G401.6 (cell line): ENCODE measurements at regions not wholly inside any gene's neighbourhood (a gene's known extent, or its start where the extent isn't known, plus 50 kb on each side); places are given as distances from the start of the nearest gene placed in this dataset.
"Not testable (repeated sequence)": the region's sequence is repeated elsewhere in the genome, so short reads cannot be mapped to it uniquely, and the experiment has no call there.

Experiments
- FAIRE-seq: peaks from 2 replicates; lab custom pipeline; 2012; peaks lifted over from hg19 to GRCh38; lab: Jason Lieb, UNC

DNA sequence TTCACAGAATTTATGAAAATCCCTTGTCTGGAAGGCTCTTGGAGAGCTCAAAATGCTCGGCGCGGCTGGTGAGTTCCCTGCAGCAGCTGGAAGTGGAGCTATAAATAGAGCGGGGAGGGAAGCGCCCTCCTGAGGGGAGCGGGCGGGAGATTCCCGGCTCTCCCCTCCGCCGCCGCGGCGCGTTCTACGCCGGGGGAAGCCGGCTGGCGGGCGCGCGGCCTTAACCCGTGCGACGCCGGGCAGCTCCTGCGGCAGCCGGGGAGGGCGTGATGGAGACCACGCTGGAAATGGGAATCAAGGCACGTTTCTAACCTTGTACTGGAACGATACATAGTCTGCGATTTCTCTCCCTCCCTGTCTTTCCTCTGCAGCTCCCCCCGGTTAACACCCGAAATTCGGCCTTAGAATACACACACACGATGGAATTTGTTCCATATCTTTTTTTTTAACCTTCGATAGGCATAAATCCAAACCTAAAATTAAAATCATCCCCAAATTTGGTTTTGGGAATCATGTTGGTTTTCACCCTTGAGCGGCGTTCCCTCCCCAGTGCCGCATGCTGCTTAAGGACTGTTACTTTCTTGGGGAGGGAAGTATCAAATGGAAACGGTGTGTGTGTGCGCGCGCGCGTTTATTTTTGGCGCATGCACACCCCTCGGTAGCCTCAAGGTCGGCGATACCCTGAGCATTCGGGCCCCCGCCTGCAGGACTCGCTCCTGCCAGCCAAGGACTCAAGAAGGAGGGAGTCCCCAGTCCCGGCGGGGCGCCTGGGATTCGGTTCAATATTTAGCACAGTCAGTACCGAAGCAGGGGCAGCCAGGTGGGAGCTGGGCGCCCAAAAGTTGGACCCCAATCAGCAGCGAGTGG, 306.3 kb upstream of the KCNN2 start:
- no peak for FAIRE-seq

DNA sequence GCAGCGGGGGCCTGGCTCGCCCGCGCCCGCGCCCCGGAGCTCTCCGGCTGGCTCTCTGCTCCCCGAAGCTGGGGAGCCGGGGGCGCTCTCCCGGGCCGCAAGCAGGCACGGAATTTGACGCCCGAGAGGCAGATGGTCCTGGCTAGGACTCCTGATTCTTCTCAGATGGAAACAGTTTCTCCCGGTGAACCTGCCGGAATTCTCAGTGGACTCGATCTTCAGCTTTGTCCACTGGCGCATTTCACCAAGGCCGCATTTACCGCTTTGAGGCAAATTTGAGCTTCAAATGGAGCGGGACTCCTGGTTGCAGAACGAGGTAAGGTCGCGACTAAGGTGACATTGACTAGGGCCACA, 305.7 kb upstream of the KCNN2 start:
- FAIRE-seq = no peak

DNA sequence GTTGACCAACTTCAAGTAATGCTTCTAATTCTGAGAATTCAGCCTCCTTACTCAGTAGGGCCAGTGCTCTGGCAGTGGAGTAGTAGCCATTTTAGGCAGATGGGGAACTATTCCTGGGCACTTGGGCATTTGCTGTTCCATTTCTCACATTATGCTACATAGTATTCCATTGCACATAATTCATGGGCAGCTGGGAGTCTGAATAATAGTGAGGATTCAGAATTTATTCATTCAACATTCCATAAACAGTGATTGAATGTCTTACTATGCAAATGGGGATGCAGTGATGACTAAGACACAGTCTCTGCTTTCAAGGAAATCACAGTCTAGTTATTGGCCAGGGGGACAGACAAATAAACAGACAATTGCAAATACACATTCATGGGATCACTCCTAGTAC, 301.0 kb upstream of the KCNN2 start:
- FAIRE-seq = no peak

DNA sequence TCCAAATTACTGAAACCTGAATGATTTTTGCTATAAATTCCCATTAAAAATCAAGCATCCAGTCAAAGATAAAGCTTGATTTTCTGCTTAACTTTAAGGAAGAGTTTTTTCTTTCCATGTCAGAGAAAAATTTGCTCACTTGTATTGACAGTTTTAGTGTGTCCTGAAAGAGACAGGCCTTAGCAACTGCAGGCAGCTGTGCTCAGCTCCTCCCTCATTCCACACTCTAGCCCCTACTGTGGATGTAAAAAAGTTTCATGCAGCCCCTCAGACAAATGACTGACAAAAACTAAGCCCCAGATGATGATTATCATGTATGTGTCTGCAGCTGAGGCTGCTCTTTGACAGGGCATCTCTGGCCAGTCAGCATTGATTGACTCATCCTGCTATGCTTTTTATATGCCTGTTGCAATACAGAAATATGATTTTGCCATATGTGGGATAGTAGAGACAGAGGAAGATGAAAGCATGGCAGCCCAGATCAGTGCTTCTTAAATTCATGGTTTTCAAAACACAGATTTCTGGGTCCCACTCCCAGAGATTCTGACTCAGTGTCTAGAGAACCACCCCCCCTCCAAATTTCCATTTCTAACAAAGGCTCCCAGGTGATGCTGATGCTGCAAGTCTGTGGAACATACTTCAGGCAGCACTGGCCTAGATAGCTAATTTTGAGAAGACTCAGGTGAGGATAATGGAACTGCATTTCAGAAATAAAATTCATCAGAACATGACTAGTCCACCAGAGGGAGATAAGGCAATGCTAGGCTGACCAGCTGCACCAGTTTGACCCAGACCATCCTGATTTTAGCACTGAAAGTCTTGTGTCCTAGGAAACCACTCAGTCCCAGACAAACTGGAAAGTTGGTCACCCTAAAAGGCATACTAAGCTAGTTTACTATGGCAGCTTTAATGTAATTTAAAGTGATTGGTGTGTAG, 298.7 kb upstream of the KCNN2 start:
- FAIRE-seq = no peak

DNA sequence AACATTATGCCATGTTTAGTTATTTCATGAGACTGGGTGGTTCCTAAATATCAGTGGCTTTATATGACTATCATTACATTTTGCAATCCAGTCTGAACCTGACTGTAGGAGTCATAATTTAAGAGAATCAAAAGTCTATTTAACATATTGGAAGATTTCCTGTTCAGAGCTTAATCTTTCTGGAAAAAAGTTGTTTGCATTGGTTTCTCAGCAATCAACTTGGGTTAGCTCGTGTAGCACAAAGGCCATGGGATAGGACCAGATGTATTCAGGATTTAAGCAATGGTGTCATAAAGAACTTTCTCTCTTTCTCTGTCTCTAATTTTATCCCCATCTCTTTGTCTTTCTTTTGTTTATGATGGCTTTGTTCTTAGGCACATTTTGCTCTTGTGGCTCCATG, 296.0 kb upstream of the KCNN2 start:
- FAIRE-seq = no peak

DNA sequence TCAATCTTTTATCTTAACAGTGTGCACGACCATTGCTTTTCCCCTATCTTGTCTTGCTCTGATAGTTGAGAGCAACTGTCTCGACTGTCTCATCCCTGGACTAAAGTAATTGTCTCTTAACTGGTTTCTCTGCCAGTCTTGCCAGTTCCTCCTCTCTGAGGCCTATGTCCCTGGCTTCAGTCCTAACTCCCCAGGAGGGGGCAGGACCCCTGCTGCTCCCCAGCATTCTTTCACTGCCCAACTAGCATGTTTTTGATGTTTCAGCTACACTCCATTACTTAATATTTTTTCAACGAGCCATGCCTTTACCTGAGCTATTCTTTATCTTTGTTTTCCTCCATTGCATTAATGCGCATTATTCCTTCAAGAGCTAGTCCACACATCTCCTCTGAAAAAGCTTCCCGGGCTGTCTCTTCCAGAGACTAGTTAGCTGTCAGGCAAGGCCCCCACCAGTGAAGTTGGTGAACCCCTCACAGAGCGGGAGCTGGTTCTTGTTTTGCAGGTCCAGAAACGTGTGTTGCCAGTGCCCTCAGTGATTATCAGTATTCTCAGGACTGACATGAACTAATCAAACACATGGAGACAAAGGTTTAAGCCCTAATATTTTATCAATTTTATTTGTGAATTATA, 291.7 kb upstream of the KCNN2 start:
- no peak for FAIRE-seq

DNA sequence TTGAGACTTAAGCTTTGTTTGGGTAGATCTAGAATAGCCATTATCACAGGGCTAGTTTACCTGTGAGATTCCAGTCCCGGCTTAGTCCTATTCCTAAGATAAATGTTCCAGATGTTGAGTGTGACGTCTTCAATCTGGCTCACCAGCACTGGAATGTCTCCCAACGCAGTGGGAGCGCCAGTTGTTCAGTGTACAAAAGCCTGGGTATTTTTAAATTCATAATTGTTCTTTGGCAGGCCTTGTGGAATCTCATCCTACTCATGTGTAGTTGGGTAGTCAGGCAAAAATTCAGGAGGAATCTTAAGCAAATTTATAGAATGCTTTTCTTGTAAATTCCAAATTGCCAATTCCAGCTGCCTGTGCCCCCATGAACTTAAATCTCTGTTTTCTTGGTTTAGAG, 272.6 kb upstream of the KCNN2 start:
- no peak for FAIRE-seq

DNA sequence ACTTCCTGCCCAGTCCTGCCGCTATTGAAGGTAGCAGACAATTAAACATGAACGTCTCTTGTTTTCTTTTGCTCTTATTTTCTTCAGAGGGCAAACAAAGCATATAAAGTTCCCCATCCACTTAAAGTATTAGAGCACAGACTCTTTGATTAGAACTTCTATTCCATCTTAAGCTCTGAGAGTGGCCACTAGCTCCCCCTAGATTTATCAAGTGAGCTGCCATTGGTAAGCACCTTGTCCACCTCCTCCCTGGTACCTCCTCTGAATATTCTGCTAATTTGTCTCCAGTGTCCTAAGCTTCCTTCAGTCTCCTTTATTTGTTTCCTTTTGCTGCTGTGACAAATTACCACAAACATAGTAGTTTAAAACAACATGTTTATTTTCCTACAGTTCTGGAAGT, 264.3 kb upstream of the KCNN2 start:
- no peak for FAIRE-seq

DNA sequence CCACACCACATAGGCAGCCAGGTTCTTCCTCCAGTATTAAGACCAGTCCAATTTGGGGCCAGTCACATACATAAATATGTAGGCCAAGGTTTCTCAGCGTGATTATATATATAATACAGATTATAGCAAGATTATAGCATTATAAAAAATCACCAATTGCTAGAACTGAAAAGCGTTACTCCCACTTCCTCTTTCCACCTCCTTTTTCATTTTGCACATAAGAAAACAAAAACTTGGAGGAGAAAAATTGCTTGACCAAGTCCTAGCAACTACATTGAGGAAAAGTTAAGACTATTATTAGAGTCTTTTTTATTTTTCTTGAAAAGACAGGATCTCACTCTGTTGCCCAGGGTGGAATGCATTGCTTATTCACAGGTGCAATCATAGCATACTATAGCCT, 262.7 kb upstream of the KCNN2 start:
- no peak for FAIRE-seq

DNA sequence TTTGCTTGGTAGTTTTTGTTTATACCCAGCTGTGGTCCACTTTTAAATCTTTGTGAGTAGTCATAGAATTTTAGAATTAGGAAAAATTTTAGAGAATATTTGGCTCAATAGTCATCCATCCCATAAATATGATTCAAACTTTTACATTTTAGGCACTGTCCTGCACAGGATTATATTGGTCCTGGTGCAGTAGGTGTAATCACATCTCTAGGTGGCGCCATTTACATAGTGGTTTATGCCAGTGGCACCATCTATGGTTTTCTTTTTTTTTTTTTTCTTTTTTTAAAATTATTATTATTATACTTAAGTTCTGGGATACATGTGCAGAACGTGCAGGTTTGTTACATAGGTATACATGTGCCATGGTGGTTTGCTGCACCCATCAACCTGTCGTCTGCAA, 260.7 kb upstream of the KCNN2 start:
- FAIRE-seq = peak; percentile 48

DNA sequence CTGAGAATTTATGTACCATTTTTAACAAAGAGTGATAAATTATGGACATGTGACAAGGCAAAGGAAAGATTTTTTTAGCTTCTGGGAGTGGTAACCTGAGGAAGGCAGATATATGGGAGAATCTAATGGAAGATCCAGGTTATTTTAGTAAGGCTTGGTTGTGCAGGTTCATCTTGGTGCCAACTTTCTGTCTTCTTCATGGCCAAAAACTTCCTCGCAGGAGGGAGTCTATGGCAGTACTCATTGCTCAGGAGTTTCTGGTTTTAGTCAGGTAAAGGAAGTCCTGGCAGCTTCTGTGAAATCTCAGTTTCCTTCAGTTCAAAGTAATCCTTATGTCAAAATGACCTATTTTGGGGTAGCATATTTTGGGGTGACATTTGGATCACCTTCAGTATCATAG, 248.3 kb upstream of the KCNN2 start:
- FAIRE-seq = no peak

DNA sequence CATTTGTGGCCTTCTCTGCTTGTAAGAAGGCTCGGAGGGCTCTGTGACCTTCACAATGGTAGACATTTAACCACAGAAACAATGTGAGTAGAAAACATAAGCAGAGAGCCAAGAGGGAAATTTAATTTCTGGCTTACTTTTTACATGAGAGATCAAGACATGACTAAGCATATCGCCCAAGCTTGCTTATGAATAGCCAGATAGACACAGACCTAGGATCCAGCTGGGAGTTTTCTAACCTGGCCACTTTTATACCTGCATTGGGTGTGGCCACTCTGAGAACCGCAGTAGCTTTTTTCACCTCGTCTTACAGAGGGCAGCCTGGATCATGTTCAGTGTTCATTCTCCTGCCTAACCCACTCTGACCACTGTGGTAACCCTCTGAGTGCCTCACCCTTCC, 244.9 kb upstream of the KCNN2 start:
- FAIRE-seq = no peak

DNA sequence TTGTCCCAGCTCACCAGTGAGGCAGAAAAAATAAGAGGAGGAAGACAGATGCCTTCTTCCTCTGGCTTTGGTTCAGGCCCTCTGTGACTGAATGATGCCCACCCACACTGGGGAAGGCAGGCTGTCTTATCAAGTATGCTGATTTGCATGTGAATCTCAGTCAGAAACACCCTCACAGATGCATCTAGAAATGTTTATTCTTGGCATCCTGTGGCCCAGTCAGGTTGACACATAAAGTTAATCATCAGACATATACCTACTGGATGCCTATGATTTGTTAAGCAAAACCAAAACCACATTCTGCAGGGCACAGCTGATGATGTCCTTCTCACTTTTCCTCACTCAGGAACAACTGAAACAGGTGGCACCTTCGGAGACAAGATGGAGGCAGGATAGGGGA, 243.4 kb upstream of the KCNN2 start:
- FAIRE-seq = no peak

DNA sequence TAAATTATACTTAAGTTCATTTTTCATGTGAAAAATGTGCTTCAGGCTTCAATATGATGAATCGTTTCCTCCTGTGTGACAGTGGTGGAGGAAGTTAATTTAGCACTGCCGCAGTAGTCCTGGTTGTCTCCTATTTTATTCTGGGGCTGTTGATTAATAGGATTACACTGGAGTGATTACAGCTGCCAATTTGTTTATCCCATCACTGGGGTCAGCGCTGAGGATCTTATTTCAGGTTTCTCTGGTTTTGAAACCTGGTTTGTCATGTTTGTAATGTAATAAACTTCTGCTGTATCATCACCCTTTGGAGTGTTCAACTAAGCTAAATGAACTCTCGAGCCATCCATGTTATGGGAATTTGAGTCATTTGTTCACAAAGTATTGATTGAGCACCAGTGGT, 241.7 kb upstream of the KCNN2 start:
- no peak for FAIRE-seq

DNA sequence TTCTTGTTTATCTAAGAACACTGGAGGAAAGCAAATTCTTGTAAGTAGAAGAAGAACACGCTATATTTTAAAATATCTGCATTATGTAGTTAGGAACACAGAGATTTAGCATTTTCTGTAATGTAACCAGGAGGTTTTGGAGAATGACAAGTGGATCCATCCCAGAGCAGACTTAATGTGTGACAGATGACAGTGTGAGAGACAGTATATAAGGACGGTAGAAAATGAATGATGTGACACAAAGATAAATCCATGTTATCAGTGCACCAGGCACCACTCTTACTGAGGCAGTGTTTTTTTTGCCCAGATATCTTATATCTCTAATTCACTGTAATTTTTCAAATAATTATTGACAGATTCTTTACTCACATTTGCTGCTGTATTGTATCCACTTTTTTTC, 239.0 kb upstream of the KCNN2 start:
- FAIRE-seq = no peak

DNA sequence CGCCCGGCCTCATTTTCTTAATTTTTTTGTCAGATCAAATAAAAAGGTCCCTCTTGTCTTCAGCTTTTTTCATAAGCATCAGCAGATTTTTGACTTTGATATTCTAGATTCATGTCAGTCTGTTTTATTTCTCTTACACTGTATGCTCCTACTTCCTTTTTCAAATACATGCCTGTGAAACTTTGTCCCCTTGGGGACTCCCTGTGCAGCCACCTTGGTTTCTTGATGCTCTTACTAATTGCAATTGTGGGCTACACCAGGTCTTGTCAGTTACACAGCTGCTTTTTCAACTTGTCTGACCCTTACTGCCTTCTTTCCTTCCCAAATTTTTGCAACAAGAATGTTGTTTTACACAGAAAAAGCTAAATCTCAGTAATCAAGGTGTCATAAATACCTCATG, 238.2 kb upstream of the KCNN2 start:
- FAIRE-seq = no peak

DNA sequence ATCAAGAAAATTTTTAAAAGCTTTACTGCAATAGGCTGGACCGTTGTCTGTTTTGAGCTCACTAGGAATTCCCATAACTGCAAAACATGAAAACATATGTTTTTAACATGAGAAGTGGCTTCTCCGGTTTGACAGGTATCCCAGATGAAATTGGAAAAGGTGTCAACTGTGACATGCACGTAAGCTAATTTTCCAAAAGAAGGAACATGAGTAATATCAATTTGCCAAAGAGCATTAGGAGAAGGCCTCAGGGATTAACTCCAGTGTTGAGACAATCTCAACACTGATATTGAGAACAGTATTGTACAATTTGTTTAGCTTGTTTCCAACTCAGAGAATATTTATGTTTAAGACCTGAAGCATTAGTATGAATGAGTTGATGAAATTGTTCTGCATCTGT, 215.5 kb upstream of the KCNN2 start:
- no peak for FAIRE-seq

DNA sequence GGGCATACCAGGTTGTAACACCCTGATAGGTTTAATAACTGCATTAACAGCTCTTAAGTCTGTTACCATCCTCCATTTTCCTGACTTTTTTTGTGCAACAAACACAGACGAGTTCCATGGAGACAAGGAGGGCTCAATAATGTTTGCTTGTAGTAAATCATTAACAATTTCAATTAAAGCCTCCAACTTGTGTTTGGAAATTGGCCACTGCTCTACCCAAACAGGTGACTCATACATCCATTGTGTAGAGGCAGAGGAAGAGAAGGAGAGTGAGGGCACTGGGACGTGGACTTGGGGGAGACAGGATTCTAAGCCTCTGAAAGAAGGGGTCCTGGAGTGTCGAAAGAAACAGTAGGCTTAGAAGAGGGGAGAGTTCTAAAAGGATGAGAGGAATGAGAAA, 213.6 kb upstream of the KCNN2 start:
- FAIRE-seq = no peak

DNA sequence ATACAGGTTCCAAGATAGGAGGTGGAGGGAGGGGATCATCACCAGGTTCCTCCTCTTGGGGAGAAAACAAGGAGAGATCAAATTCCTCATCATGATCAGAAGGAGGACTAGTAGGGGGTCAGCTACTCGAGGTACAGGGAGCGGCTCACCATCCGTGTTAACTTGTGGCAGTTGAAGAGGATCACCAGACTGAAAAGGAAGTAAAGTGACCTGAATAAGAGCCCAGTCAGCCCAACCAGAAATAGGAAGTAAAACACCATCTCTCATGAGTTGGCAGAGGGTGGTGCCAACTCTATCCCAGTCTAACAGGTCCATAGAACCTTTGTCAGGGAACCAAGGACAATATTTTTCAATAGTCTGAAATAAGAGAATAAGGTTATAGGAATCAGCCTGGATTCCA, 213.1 kb upstream of the KCNN2 start:
- FAIRE-seq = not testable (repeated sequence)

DNA sequence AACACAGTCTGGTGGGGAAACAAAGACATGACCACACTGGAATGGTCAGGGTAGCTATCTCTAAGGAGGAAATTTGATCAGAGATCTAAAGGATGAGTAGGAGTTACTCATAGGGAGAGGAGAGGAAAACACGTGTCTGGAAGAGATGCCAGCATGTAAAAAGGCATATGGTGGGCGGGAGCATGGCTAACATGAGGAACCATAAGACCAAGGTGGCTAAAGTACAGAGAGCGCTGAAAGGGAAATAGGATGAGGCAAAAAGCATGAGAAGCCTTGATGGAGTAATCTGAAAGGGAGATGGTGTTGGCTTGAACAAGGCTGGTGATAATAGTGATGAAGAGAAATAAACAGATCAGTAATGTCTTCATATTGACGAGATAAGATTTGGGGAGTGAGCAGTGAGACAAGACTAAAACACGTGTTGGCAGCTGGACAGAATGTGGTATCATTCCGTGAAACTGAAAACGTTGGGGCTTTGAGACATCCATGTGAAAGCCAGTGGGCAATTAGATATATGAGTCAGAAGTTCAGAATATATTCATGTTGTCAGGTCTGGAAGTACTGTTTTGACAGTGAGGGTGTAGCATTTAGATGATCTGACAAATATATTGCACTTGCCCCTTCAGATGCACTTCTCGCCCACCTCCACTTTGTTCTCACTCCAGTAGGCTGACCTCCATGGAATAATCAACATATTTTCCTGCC, 209.1 kb upstream of the KCNN2 start:
- FAIRE-seq = no peak

DNA sequence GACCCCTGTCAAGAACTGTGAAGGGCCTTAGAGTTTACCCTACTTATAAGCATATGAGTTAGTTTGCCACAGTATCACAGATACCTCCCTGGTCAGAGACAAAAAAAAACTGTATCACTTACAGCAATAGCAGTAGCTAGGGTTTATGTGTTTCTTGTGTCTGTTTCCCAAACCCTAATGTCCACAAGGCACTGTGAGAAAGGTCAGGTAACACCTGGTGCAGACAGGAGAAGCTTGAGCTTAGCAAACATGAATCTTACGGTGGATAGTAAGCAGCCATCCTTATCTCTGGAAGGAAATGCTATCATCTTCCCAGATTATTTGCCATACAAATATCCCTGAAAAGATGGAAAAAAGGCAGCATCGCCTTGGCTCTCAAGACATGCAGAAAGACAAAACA, 208.5 kb upstream of the KCNN2 start:
- FAIRE-seq = no peak

DNA sequence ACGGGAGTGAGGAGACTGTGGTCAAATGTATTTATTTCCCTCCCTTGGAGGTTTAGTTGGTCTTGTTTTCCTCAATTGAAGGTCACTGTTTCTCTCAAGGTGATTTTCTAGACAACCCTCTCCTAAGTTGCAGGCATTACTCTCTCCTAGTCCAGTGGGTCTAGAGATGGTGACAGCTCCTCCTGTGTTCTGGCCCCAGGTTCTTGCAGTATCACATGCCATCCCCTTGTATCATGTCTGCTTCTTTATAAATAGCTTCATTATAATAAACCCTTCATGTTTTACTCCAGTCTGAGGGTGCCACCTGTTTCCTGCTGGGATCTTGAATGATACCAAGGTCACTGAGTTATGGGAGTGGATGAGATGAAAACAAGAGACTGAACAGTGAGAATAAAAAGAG, 208.0 kb upstream of the KCNN2 start:
- FAIRE-seq = no peak

DNA sequence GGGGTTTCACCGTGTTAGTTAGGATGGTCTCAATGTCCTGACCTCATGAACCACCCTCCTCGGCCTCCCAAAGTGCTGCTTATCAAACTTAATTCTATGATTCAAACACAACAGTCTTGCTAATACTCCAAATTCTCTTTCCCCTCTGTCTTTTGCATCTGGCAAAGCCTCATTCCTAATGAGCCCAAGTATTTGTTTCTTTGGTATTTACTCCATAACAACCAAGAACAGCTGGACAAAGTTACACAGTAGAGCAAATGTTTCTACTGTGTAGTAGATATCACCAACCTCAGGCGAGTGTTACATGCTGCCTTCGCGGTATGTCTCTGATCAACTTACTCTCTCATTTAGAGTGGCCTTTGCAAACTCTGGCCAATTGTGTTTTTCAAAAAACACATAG, 195.8 kb upstream of the KCNN2 start:
- no peak for FAIRE-seq
